CD4-positive, alpha-beta memory T cell (primary cell): ENCODE measurements at regions not wholly inside any gene's neighbourhood (a gene's known extent, or its start where the extent isn't known, plus 50 kb on each side); places are given as distances from the start of the nearest gene placed in this dataset.

ENCODE experiments used
- CTCF ChIA-PET: fragments of 350-600 bp; sonication (Branson Sonifier 250); formaldehyde crosslinking; loops from one replicate; lab custom pipeline; 2021; ENCODE audit warnings: inconsistent platforms; ENCODE audit not compliant: partially characterized antibody; lab: Charles Lee
- POLR2A ChIA-PET: fragments of 350-600 bp; sonication (Branson Sonifier 250); formaldehyde crosslinking; loops from one replicate; lab custom pipeline; 2021; ENCODE audit not compliant: partially characterized antibody; lab: Charles Lee
- DNase-seq, 5 donors: peaks; one replicate each; pipeline versions ENCODE4 v3.0.0 to v3.0.0-alpha.2; 2020 to 2022; ENCODE audit warnings: mixed read lengths in 1 of 5
- H3K27ac ChIP-seq: one replicate; pipeline ENCODE4 v1.7.0; 2013; ENCODE audit warnings: low read depth, low read length
- H3K27me3 ChIP-seq: 2 replicates; pipeline ENCODE4 v1.7.0; 2013; ENCODE audit warnings: mild to moderate bottlenecking, low read length, moderate library complexity; ENCODE audit not compliant: insufficient read depth
- H3K36me3 ChIP-seq: 2 replicates; pipeline ENCODE4 v1.7.0; 2013; ENCODE audit warnings: mild to moderate bottlenecking, low read length, moderate library complexity; ENCODE audit not compliant: insufficient read depth
- H3K4me1 ChIP-seq: 2 replicates; pipeline ENCODE4 v1.7.0; 2013; ENCODE audit warnings: mild to moderate bottlenecking, low read length, moderate library complexity; ENCODE audit not compliant: insufficient read depth
- H3K4me3 ChIP-seq, 2 donors: one replicate each; pipeline ENCODE4 v1.7.0; 2013; ENCODE audit warnings: low read length in 2 of 2, mild to moderate bottlenecking in 1 of 2
- H3K9me3 ChIP-seq, 2 donors: one replicate each; pipeline ENCODE4 v1.7.0; 2013; ENCODE audit warnings: low read length in 2 of 2, control low read depth in 1 of 2; ENCODE audit not compliant: control insufficient read depth in 1 of 2
- H3K27ac Mint-ChIP-seq, 7 donors: one replicate each; pipeline ENCODE4 v1.8.0; 2020 to 2021; ENCODE audit warnings: mixed read lengths in 7 of 7, mild to moderate bottlenecking in 6 of 7, inconsistent platforms in 3 of 7, moderate library complexity in 3 of 7
- H3K27me3 Mint-ChIP-seq, 2 donors: one replicate each; pipeline ENCODE4 v1.8.0; 2020 to 2021; ENCODE audit warnings: mixed read lengths in 2 of 2
- H3K36me3 Mint-ChIP-seq, 2 donors: one replicate each; pipeline ENCODE4 v1.8.0; 2020 to 2021; ENCODE audit warnings: mixed read lengths in 2 of 2, inconsistent platforms in 1 of 2, mild to moderate bottlenecking in 1 of 2
- H3K4me1 Mint-ChIP-seq, 4 donors: one replicate each; pipeline ENCODE4 v1.8.0; 2020 to 2021; ENCODE audit warnings: mixed read lengths in 4 of 4, mild to moderate bottlenecking in 1 of 4
- H3K4me3 Mint-ChIP-seq, 8 donors: one replicate each; pipeline ENCODE4 v1.8.0; 2020 to 2021; ENCODE audit warnings: mixed read lengths in 8 of 8, mild to moderate bottlenecking in 7 of 8, moderate library complexity in 6 of 8, inconsistent platforms in 3 of 8
- H3K9me3 Mint-ChIP-seq, 8 donors: one replicate each; pipeline ENCODE4 v1.8.0; 2020 to 2021; ENCODE audit warnings: mixed read lengths in 8 of 8, mild to moderate bottlenecking in 5 of 8, inconsistent platforms in 3 of 8, moderate library complexity in 1 of 8
- intact Hi-C: fragments of 100-400 bp; cut with micrococcal nuclease; formaldehyde crosslinking; loops from one replicate; pipeline ENCODE4 v1.15.1; 2023

- no peaks in the 10 kb centered on the region for H3K4me1 Mint-ChIP-seq
- no peak overlapping the region for H3K27ac Mint-ChIP-seq
- POLR2A ChIA-PET: no interaction called here
- H3K4me3 Mint-ChIP-seq: no peak overlapping the region
- Histone ChIP-seq H3K4me3 (no peak overlapping the region), H3K4me1 (no peaks in the 10 kb centered on the region), H3K27me3 (no peaks in the 10 kb centered on the region), H3K27ac (no peak overlapping the region), H3K9me3 (no peaks in the 10 kb centered on the region), H3K36me3 (no peaks in the 10 kb centered on the region)
- H3K9me3 Mint-ChIP-seq: peaks cover 0 to 2% (median 0%) of the 10 kb centered on the region in 8 donors
- no peak for DNase-seq
- no peaks in the 10 kb centered on the region for H3K36me3 Mint-ChIP-seq
- peaks cover 0 to 1% of the 10 kb centered on the region in 2 donors for H3K27me3 Mint-ChIP-seq
- intact Hi-C loops: no loop called here
- CTCF ChIA-PET: no interaction called here
Measured at GRCh38 chr12:90871726-90872096, 83.3 kb downstream of the CCER1 start.

- Histone ChIP-seq H3K27ac (no peak overlapping the region), H3K9me3 (no peaks in the 10 kb centered on the region), H3K4me3 (no peak overlapping the region), H3K36me3 (no peaks in the 10 kb centered on the region), H3K27me3 (no peaks in the 10 kb centered on the region), H3K4me1 (no peaks in the 10 kb centered on the region)
- intact Hi-C loops: no loop called here
- peaks cover 0 to 2% (median 0%) of the 10 kb centered on the region in 8 donors for H3K9me3 Mint-ChIP-seq
- no peaks in the 10 kb centered on the region for H3K4me1 Mint-ChIP-seq
- no peak overlapping the region for H3K4me3 Mint-ChIP-seq
- no peak overlapping the region for H3K27ac Mint-ChIP-seq
- no peaks in the 10 kb centered on the region for H3K36me3 Mint-ChIP-seq
- peaks cover 0 to 3% of the 10 kb centered on the region in 2 donors for H3K27me3 Mint-ChIP-seq
- no peak for DNase-seq
- POLR2A ChIA-PET: no interaction called here
- CTCF ChIA-PET: no interaction called here
Measured at GRCh38 chr12:90870971-90871725, 83.8 kb downstream of the CCER1 start.

GRCh38 chr12:90868626-90869025 lies 86.3 kb downstream of the CCER1 start:
- CTCF ChIA-PET: no interaction called here

GRCh38 chr12:90859591-90859990 lies 95.4 kb downstream of the CCER1 start:
- Mint-ChIP-seq H3K4me1 (no peaks in the 10 kb centered on the region), H3K9me3 (peaks cover 0 to 7% (median 0%) of the 10 kb centered on the region in 8 donors), H3K27me3 (no peaks in the 10 kb centered on the region), H3K4me3 (no peak overlapping the region), H3K36me3 (no peaks in the 10 kb centered on the region), H3K27ac (no peak overlapping the region)
- intact Hi-C loops: no loop called here
- Histone ChIP-seq H3K9me3 (no peaks in the 10 kb centered on the region), H3K4me1 (no peaks in the 10 kb centered on the region), H3K27ac (no peak overlapping the region), H3K4me3 (no peak overlapping the region), H3K27me3 (no peaks in the 10 kb centered on the region), H3K36me3 (no peaks in the 10 kb centered on the region)
- ChIA-PET POLR2A (no interaction called here), CTCF (no interaction called here)
- no peak for DNase-seq

More at GRCh38 chr12:90868626-90869025, 86.3 kb downstream of the CCER1 start:
- Histone ChIP-seq H3K27me3 (no peaks in the 10 kb centered on the region), H3K9me3 (no peaks in the 10 kb centered on the region), H3K4me1 (no peaks in the 10 kb centered on the region), H3K4me3 (no peak overlapping the region), H3K27ac (no peak overlapping the region), H3K36me3 (no peaks in the 10 kb centered on the region)
- Mint-ChIP-seq H3K36me3 (no peaks in the 10 kb centered on the region), H3K4me3 (no peak overlapping the region), H3K9me3 (no peaks in the 10 kb centered on the region), H3K27ac (no peak overlapping the region), H3K4me1 (no peaks in the 10 kb centered on the region), H3K27me3 (peaks cover 2 to 3% of the 10 kb centered on the region in 2 donors)
- intact Hi-C loops: no loop called here
- no peak for DNase-seq
- POLR2A ChIA-PET: no interaction called here

- intact Hi-C loops: no loop called here
- no peak overlapping the region for H3K27ac ChIP-seq
- Mint-ChIP-seq H3K9me3 (peaks cover 0 to 7% (median 0%) of the 10 kb centered on the region in 8 donors), H3K36me3 (no peaks in the 10 kb centered on the region), H3K27ac (no peak overlapping the region), H3K4me3 (no peak overlapping the region), H3K27me3 (no peaks in the 10 kb centered on the region), H3K4me1 (no peaks in the 10 kb centered on the region)
- H3K27me3 ChIP-seq: no peaks in the 10 kb centered on the region
- ChIA-PET CTCF (no interaction called here), POLR2A (no interaction called here)
- no peak overlapping the region for H3K4me3 ChIP-seq
- H3K36me3 ChIP-seq: no peaks in the 10 kb centered on the region
- H3K9me3 ChIP-seq: no peaks in the 10 kb centered on the region
- DNase-seq: no peak
- H3K4me1 ChIP-seq: no peaks in the 10 kb centered on the region
Measured at GRCh38 chr12:90858252-90858651, 96.7 kb downstream of the CCER1 start.

GRCh38 chr12:90855534-90855933 lies 99.4 kb downstream of the CCER1 start:
- no peaks in the 10 kb centered on the region for H3K4me1 Mint-ChIP-seq
- CTCF ChIA-PET: no interaction called here
- H3K27ac Mint-ChIP-seq: no peak overlapping the region

GRCh38 chr12:90854136-90854689 lies 100.8 kb downstream of the CCER1 start:
- DNase-seq: peak in 3 of 5 donors; percentile 6 to 21 (median 20)

More at GRCh38 chr12:90855534-90855933, 99.4 kb downstream of the CCER1 start:
- Mint-ChIP-seq H3K4me3 (no peak overlapping the region), H3K9me3 (no peaks in the 10 kb centered on the region), H3K36me3 (no peaks in the 10 kb centered on the region), H3K27me3 (no peaks in the 10 kb centered on the region)
- Histone ChIP-seq H3K27ac (no peak overlapping the region), H3K9me3 (no peaks in the 10 kb centered on the region), H3K27me3 (no peaks in the 10 kb centered on the region), H3K36me3 (no peaks in the 10 kb centered on the region), H3K4me3 (no peak overlapping the region), H3K4me1 (no peaks in the 10 kb centered on the region)
- intact Hi-C loops: no loop called here
- DNase-seq: no peak
- POLR2A ChIA-PET: no interaction called here

More at GRCh38 chr12:90854136-90854689, 100.8 kb downstream of the CCER1 start:
- Histone ChIP-seq H3K4me1 (no peaks in the 10 kb centered on the region), H3K9me3 (no peaks in the 10 kb centered on the region), H3K4me3 (no peak overlapping the region), H3K27me3 (no peaks in the 10 kb centered on the region), H3K27ac (no peak overlapping the region), H3K36me3 (no peaks in the 10 kb centered on the region)
- Mint-ChIP-seq H3K27ac (no peak overlapping the region), H3K36me3 (no peaks in the 10 kb centered on the region), H3K27me3 (no peaks in the 10 kb centered on the region), H3K4me1 (no peaks in the 10 kb centered on the region), H3K9me3 (no peaks in the 10 kb centered on the region), H3K4me3 (no peak overlapping the region)
- intact Hi-C loops: loop anchor here (5.0 kb wide), 1 partner anchor 1837 kb away; no protein-coding TSS in a partner anchor
- CTCF ChIA-PET: interaction anchor here (1.1 to 1.8 kb wide), 3 partner anchors 10 to 1310 kb away, joined by 4 to 12 read pairs (median 5); no protein-coding TSS in a partner anchor
- POLR2A ChIA-PET: no interaction called here
